ENCODE measurements at regions not wholly inside any gene's neighbourhood (a gene's known extent, or its start where the extent isn't known, plus 50 kb on each side); places are given as distances from the start of the nearest gene placed in this dataset.

DNA sequence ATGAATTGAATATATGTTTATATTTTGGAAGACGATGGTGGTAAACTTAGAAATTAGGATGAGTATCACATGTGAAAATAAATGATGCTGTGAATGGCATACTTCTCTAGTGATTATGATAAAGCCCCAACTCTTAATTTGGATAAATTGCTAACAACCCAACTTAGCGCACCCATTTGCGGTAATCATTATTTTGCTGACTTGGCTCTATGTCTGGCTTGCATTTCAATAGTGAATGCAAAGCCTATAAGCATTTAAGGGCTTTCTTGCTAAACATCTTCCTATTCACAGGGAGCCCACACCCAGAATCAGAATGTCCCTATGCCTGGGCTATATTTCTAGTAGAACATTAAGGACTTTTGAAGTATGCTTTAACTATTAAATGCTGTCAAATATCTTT lies 910.7 kb upstream of the FANCL start:
- Histone ChIP-seq H3K4me3 (ENCODE audit: low read depth, low read length) (no peak overlapping the region), H3K27ac (ENCODE audit: insufficient read depth, low read length, poor library complexity, severe bottlenecking) (no peak overlapping the region), H3K36me3 (ENCODE audit: control insufficient read depth, insufficient read depth, low read length) (no peaks in the 10 kb centered on the region), H3K9me3 (ENCODE audit: control insufficient read depth in 2 of 2, low read length in 2 of 2) (no peaks in the 10 kb centered on the region), H3K27me3 (ENCODE audit: control insufficient read depth, insufficient read depth, low read length) (no peaks in the 10 kb centered on the region), H3K4me1 (ENCODE audit: control insufficient read depth, insufficient read depth, low read length, poor library complexity, severe bottlenecking) (no peaks in the 10 kb centered on the region)
- Mint-ChIP-seq H3K27me3 (peaks cover 4% of the 10 kb centered on the region), H3K36me3 (no peaks in the 10 kb centered on the region), H3K4me1 (no peaks in the 10 kb centered on the region), H3K27ac (no peak overlapping the region), H3K4me3 (no peak overlapping the region), H3K9me3 (peaks cover 0 to 6% (median 0%) of the 10 kb centered on the region in 7 donors)
- DNase-seq (no peak), ATAC-seq (ENCODE audit: low read depth in 2 of 2) (no peak)

DNA sequence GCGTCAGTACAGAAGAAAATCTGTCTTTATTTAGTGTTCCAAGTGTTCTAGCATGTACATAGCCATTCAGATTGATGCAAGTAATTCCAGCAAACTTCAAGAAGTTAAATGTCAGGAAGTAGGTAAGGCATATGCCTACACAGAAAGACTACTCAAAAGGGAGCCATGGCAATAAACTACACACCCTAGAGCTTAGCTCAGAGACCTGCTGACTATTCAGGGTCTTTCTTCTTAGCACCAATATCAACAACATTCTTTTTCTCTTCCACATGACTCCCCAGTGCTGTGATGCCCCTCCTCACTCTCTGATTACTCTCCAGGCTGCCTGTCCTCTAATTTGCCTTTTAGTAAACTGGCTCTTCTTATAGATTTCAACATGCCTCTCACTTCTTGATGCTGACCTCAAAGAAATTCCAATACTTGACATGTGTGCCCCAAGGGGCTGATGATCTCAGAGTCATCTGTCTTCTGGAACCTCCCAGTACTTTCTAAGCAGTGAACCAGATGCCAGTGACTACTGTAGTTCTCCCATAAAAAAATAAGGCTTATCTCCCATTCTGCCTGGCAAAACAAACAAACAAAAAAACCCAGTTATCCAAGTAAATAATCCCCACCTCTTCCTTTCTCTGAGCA lies 909.2 kb upstream of the FANCL start:
- Mint-ChIP-seq H3K9me3 (peaks cover 0 to 6% (median 0%) of the 10 kb centered on the region in 7 donors), H3K4me3 (no peak overlapping the region), H3K27ac (no peak overlapping the region), H3K4me1 (no peaks in the 10 kb centered on the region), H3K27me3 (peaks cover 4% of the 10 kb centered on the region), H3K36me3 (no peaks in the 10 kb centered on the region)
- H3K27ac ChIP-seq (ENCODE audit: insufficient read depth, low read length, poor library complexity, severe bottlenecking), result no peak overlapping the region
- no peaks in the 10 kb centered on the region for H3K36me3 ChIP-seq (ENCODE audit: control insufficient read depth, insufficient read depth, low read length)
- no peaks in the 10 kb centered on the region for H3K9me3 ChIP-seq (ENCODE audit: control insufficient read depth in 2 of 2, low read length in 2 of 2)
- DNase-seq (no peak), ATAC-seq (ENCODE audit: low read depth in 2 of 2) (no peak)
- H3K4me1 ChIP-seq (ENCODE audit: control insufficient read depth, insufficient read depth, low read length, poor library complexity, severe bottlenecking), result no peaks in the 10 kb centered on the region
- no peaks in the 10 kb centered on the region for H3K27me3 ChIP-seq (ENCODE audit: control insufficient read depth, insufficient read depth, low read length)
- no peak overlapping the region for H3K4me3 ChIP-seq (ENCODE audit: low read depth, low read length)

DNA sequence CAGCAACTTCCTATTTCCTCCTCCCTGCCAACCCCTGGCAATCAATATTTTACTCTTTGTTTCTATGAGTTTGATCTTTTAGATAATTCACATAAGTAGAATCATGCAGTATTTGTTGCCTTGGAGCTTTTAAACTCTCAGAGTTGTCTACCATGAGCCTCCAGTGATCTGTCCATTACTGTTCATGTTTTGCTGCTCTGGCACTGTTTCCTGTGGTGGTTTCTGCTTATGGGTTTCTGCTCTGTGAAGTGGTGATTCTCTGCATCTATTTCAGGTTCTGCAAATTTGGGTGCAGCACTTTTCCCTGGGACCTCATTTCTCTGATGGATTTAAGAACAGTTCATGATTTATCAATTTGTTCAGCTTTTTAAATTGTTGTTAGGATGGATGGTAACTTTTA lies 908.1 kb upstream of the FANCL start:
- no peaks in the 10 kb centered on the region for H3K4me1 Mint-ChIP-seq
- DNase-seq (no peak), ATAC-seq (ENCODE audit: low read depth in 2 of 2) (no peak)
- H3K27ac Mint-ChIP-seq, result no peak overlapping the region
- no peaks in the 10 kb centered on the region for H3K36me3 Mint-ChIP-seq
- H3K27me3 Mint-ChIP-seq, result peaks cover 4% of the 10 kb centered on the region
- no peak overlapping the region for H3K27ac ChIP-seq (ENCODE audit: insufficient read depth, low read length, poor library complexity, severe bottlenecking)
- no peaks in the 10 kb centered on the region for H3K9me3 ChIP-seq (ENCODE audit: control insufficient read depth in 2 of 2, low read length in 2 of 2)
- H3K4me3 ChIP-seq (ENCODE audit: low read depth, low read length), result no peak overlapping the region
- no peaks in the 10 kb centered on the region for H3K27me3 ChIP-seq (ENCODE audit: control insufficient read depth, insufficient read depth, low read length)
- no peak overlapping the region for H3K4me3 Mint-ChIP-seq
- peaks cover 0 to 7% (median 0%) of the 10 kb centered on the region in 7 donors for H3K9me3 Mint-ChIP-seq
- H3K36me3 ChIP-seq (ENCODE audit: control insufficient read depth, insufficient read depth, low read length), result no peaks in the 10 kb centered on the region
- H3K4me1 ChIP-seq (ENCODE audit: control insufficient read depth, insufficient read depth, low read length, poor library complexity, severe bottlenecking), result no peaks in the 10 kb centered on the region

DNA sequence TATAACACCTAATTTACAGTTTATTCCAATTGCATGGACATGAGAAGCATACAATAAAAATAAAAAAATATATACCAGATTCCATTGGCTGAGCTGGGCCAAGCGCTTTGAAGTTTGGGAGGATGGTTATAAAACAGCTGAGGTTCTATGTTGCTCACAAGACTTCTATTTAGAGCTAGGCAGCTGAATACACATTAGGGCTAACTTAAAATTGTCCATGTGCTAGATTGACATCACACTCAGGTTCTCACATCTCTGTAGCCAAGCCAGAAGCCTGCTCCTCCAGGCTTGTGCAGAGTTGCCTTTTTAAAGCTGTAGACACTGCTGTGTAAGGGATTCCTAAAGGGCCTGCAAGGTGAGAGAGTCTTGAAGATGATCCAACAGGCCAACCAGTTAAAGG lies 871.1 kb upstream of the FANCL start:
- Histone ChIP-seq H3K9me3 (ENCODE audit: control insufficient read depth in 2 of 2, low read length in 2 of 2) (no peaks in the 10 kb centered on the region), H3K27ac (ENCODE audit: insufficient read depth, low read length, poor library complexity, severe bottlenecking) (no peak overlapping the region), H3K27me3 (ENCODE audit: control insufficient read depth, insufficient read depth, low read length) (no peaks in the 10 kb centered on the region), H3K4me1 (ENCODE audit: control insufficient read depth, insufficient read depth, low read length, poor library complexity, severe bottlenecking) (no peaks in the 10 kb centered on the region), H3K4me3 (ENCODE audit: low read depth, low read length) (no peak overlapping the region), H3K36me3 (ENCODE audit: control insufficient read depth, insufficient read depth, low read length) (no peaks in the 10 kb centered on the region)
- H3K4me1 Mint-ChIP-seq, result no peaks in the 10 kb centered on the region
- no peak overlapping the region for H3K27ac Mint-ChIP-seq
- no peak for ATAC-seq (ENCODE audit: low read depth in 2 of 2)
- no peak overlapping the region for H3K4me3 Mint-ChIP-seq
- no peaks in the 10 kb centered on the region for H3K27me3 Mint-ChIP-seq
- DNase-seq, result no peak
- H3K36me3 Mint-ChIP-seq, result no peaks in the 10 kb centered on the region
- H3K9me3 Mint-ChIP-seq, result peaks cover 0 to 7% (median 2%) of the 10 kb centered on the region in 7 donors

DNA sequence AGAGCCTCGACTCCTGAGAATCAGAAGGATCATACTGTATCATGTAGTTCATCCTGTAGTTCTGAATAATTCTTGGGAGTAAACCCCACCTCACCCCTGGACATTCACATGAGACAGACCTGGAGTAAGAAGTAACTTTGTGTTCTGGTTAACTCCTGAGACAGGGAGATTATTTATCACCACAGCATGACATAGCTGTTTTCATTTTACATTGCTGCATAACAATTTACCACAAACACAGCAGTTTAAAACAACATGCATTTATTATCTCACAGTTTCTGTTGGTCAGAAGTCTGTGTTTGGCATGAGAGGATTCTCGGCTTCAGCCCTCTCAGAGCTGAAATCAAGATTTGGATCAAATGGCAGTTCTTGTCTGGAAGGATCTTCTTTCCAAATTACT lies 855.8 kb upstream of the FANCL start:
- no peak for ATAC-seq (ENCODE audit: low read depth in 2 of 2)
- Mint-ChIP-seq H3K4me1 (no peaks in the 10 kb centered on the region), H3K36me3 (no peaks in the 10 kb centered on the region), H3K4me3 (no peak overlapping the region), H3K9me3 (peaks cover 0 to 28% (median 5%) of the 10 kb centered on the region in 7 donors), H3K27me3 (no peaks in the 10 kb centered on the region), H3K27ac (no peak overlapping the region)
- no peaks in the 10 kb centered on the region for H3K27me3 ChIP-seq (ENCODE audit: control insufficient read depth, insufficient read depth, low read length)
- no peak overlapping the region for H3K4me3 ChIP-seq (ENCODE audit: low read depth, low read length)
- no peak for DNase-seq
- H3K4me1 ChIP-seq (ENCODE audit: control insufficient read depth, insufficient read depth, low read length, poor library complexity, severe bottlenecking), result no peaks in the 10 kb centered on the region
- H3K27ac ChIP-seq (ENCODE audit: insufficient read depth, low read length, poor library complexity, severe bottlenecking), result no peak overlapping the region
- H3K36me3 ChIP-seq (ENCODE audit: control insufficient read depth, insufficient read depth, low read length), result no peaks in the 10 kb centered on the region
- peaks cover 0 to 5% of the 10 kb centered on the region in 2 experiments for H3K9me3 ChIP-seq (ENCODE audit: control insufficient read depth in 2 of 2, low read length in 2 of 2)

DNA sequence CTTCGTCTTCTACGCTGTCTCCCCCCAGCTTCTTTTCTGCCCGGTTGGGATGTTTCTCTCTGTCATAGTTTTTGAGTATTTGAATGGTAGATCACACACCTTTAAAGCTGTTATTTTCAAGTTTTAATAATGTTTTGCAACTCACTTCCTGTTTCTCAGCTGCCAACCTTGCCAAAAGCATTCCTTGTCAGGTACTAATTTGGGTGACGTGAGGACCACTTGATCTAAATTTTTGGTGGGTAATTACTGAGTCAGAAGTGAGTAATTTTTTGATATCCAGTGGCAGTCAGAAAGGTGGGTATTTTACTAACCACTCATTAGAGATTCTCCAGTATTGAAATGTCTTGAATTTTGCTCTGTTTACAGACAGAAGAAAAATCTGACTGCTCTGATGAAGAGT lies 852.4 kb upstream of the FANCL start:
- H3K4me1 ChIP-seq (ENCODE audit: control insufficient read depth, insufficient read depth, low read length, poor library complexity, severe bottlenecking), result no peaks in the 10 kb centered on the region
- Mint-ChIP-seq H3K9me3 (peaks cover 0 to 17% (median 3%) of the 10 kb centered on the region in 7 donors), H3K27me3 (no peaks in the 10 kb centered on the region), H3K36me3 (no peaks in the 10 kb centered on the region), H3K27ac (no peak overlapping the region), H3K4me1 (no peaks in the 10 kb centered on the region), H3K4me3 (no peak overlapping the region)
- peaks cover 0 to 3% of the 10 kb centered on the region in 2 experiments for H3K9me3 ChIP-seq (ENCODE audit: control insufficient read depth in 2 of 2, low read length in 2 of 2)
- no peak overlapping the region for H3K27ac ChIP-seq (ENCODE audit: insufficient read depth, low read length, poor library complexity, severe bottlenecking)
- no peaks in the 10 kb centered on the region for H3K27me3 ChIP-seq (ENCODE audit: control insufficient read depth, insufficient read depth, low read length)
- ATAC-seq (ENCODE audit: low read depth in 2 of 2) (no peak), DNase-seq (no peak)
- no peaks in the 10 kb centered on the region for H3K36me3 ChIP-seq (ENCODE audit: control insufficient read depth, insufficient read depth, low read length)
- no peak overlapping the region for H3K4me3 ChIP-seq (ENCODE audit: low read depth, low read length)

DNA sequence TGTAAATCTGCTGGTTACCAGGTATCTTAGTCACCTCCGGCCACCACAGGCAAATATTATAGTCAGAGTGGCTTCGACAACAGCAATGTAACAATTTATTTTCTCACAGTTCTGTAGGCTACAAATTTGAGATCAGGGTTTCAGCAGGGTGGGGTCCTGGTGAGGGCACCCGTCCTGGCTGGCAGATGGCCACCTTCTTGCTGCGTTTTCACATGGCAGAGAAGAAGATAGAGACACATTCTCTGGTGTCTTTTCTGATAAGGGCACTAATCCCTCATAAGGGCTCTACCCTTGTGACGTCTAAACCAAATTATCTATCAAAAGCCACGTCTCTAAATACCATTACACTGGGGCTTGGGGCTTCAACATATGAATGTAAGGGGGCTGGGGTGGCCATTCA lies 843.2 kb upstream of the FANCL start:
- DNase-seq (no peak), ATAC-seq (ENCODE audit: low read depth in 2 of 2) (no peak)
- Histone ChIP-seq H3K4me3 (ENCODE audit: low read depth, low read length) (no peak overlapping the region), H3K36me3 (ENCODE audit: control insufficient read depth, insufficient read depth, low read length) (no peaks in the 10 kb centered on the region), H3K9me3 (ENCODE audit: control insufficient read depth in 2 of 2, low read length in 2 of 2) (no peaks in the 10 kb centered on the region), H3K4me1 (ENCODE audit: control insufficient read depth, insufficient read depth, low read length, poor library complexity, severe bottlenecking) (no peaks in the 10 kb centered on the region), H3K27ac (ENCODE audit: insufficient read depth, low read length, poor library complexity, severe bottlenecking) (no peak overlapping the region), H3K27me3 (ENCODE audit: control insufficient read depth, insufficient read depth, low read length) (no peaks in the 10 kb centered on the region)
- no peaks in the 10 kb centered on the region for H3K4me1 Mint-ChIP-seq
- peaks cover 0 to 4% (median 1%) of the 10 kb centered on the region in 7 donors for H3K9me3 Mint-ChIP-seq
- no peak overlapping the region for H3K4me3 Mint-ChIP-seq
- H3K27ac Mint-ChIP-seq, result no peak overlapping the region
- no peaks in the 10 kb centered on the region for H3K36me3 Mint-ChIP-seq
- H3K27me3 Mint-ChIP-seq, result no peaks in the 10 kb centered on the region

DNA sequence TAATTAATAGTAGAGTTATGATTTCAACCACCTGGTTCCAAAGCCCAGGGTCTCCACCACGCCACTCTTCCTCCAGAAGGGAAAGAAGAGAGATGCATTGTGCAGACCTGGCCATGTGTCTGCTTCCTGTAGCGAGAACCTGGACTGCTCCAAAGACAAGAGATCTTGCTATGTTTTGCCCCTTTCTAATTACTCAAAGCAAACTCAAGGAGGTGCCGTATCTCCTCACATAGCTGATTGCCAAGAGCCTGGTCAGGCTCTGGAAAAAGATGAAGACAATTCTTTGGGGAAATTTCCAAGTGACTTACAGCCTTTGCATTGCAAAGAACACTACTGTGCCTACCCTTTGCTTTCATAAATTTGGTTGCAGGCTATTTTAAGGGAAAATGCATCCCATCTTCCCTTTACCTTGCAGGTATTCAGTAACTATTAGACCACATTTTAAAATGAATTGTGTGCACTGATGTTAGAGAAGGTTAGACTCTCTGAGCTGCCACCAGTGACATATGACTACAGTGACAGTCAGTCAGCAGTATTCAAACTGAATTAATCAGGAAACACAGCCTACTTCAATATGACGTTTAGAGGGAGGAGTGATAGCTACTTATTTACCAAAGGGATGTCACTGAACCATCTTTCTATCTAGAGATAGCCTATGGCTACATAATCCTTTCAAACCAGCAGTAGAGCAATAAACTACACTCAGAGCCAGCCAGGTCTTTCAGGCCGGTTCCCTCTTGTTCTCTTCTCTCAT lies 842.1 kb upstream of the FANCL start:
- Mint-ChIP-seq H3K4me3 (no peak overlapping the region), H3K27ac (no peak overlapping the region), H3K9me3 (peaks cover 0 to 4% (median 1%) of the 10 kb centered on the region in 7 donors), H3K36me3 (no peaks in the 10 kb centered on the region), H3K27me3 (no peaks in the 10 kb centered on the region), H3K4me1 (no peaks in the 10 kb centered on the region)
- H3K36me3 ChIP-seq (ENCODE audit: control insufficient read depth, insufficient read depth, low read length), result no peaks in the 10 kb centered on the region
- no peaks in the 10 kb centered on the region for H3K9me3 ChIP-seq (ENCODE audit: control insufficient read depth in 2 of 2, low read length in 2 of 2)
- H3K4me1 ChIP-seq (ENCODE audit: control insufficient read depth, insufficient read depth, low read length, poor library complexity, severe bottlenecking), result no peaks in the 10 kb centered on the region
- H3K27me3 ChIP-seq (ENCODE audit: control insufficient read depth, insufficient read depth, low read length), result no peaks in the 10 kb centered on the region
- ATAC-seq (ENCODE audit: low read depth in 2 of 2) (no peak), DNase-seq (no peak)
- H3K27ac ChIP-seq (ENCODE audit: insufficient read depth, low read length, poor library complexity, severe bottlenecking), result no peak overlapping the region
- H3K4me3 ChIP-seq (ENCODE audit: low read depth, low read length), result no peak overlapping the region

All from CD4-positive, CD25-positive, alpha-beta regulatory T cell (primary cell).